Right atrium auricular region (tissue), 2 donors: ENCODE measurements at regions not wholly inside any gene's neighbourhood (a gene's known extent, or its start where the extent isn't known, plus 50 kb on each side); places are given as distances from the start of the nearest gene placed in this dataset.
"Not testable (repeated sequence)": the region's sequence is repeated elsewhere in the genome, so short reads cannot be mapped to it uniquely, and the experiment has no call there.

ENCODE experiments used
- DNase-seq: peaks from one replicate; pipeline ENCODE4 v3.0.0-alpha.2; 2019; ENCODE audit warnings: low spot score
- H3K27ac ChIP-seq, 2 donors: fragments of 200-600 bp; sonication (generic); 1 replicate in 1 of 2; 2 replicates in 1 of 2; pipeline ENCODE4 v1.5.1; 2016 to 2019
- H3K27me3 ChIP-seq, 2 donors: fragments of 200-600 bp; sonication (generic); one replicate each; pipeline versions ENCODE4 v1.5.1 to v1.6.0; 2017 to 2019
- H3K36me3 ChIP-seq: fragments of 200-600 bp; sonication (generic); one replicate; pipeline ENCODE4 v1.5.1; 2016
- H3K4me1 ChIP-seq, 2 donors: fragments of 200-600 bp; sonication (generic); one replicate each; pipeline versions ENCODE4 v1.5.1 to v1.6.0; 2017 to 2019
- H3K4me3 ChIP-seq, 2 donors: fragments of 200-600 bp; sonication (generic); 1 replicate in 1 of 2; 2 replicates in 1 of 2; pipeline ENCODE4 v1.5.1; 2017 to 2019; ENCODE audit warnings: mild to moderate bottlenecking in 1 of 2, moderate library complexity in 1 of 2
- H3K9me3 ChIP-seq, 2 donors: fragments of 200-600 bp; sonication (generic); one replicate each; pipeline ENCODE4 v1.5.1; 2019
- TF ChIP-seq, protein P1 (sequence below), 2 donors: fragments of 200-600 bp; sonication (generic); IDR thresholded peaks; one replicate each; pipeline ENCODE4 v1.5.1; 2019; ENCODE audit warnings: antibody characterized with exemption in 2 of 2

DNA sequence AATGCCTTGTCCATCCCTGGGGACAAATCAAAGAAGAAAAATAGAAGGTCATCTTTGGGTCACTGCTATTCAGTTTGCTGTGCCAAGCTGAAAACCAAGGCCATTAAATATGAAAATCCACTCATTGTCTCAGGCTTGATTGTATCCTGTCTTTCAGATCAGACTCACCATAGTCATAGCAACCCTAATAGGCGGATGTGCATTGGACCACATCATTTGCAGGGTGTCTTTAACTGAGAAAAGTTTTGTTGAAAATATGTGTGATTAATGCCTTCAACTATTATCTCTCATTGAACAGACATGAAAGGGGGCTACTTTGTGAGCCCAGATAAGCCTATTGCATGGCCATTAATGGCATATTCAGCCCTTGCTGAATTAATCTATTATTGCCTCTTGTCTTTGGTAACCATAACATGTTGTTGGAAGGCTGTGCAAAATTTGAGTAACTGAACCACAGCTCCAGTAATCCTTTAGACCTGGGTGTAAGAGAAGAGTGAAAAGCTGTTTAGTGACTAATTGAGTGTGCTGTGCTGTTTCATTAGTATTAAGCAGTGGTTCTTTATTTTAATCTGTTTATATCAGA lies 453.6 kb upstream of the EPHA5 start:
- Histone ChIP-seq H3K27ac (no peak overlapping the region), H3K4me3 (no peak overlapping the region), H3K36me3 (no peaks in the 10 kb centered on the region), H3K27me3 (no peaks in the 10 kb centered on the region), H3K4me1 (no peaks in the 10 kb centered on the region), H3K9me3 (no peaks in the 10 kb centered on the region)
- no peak for DNase-seq
- TF ChIP-seq, protein P1, sequence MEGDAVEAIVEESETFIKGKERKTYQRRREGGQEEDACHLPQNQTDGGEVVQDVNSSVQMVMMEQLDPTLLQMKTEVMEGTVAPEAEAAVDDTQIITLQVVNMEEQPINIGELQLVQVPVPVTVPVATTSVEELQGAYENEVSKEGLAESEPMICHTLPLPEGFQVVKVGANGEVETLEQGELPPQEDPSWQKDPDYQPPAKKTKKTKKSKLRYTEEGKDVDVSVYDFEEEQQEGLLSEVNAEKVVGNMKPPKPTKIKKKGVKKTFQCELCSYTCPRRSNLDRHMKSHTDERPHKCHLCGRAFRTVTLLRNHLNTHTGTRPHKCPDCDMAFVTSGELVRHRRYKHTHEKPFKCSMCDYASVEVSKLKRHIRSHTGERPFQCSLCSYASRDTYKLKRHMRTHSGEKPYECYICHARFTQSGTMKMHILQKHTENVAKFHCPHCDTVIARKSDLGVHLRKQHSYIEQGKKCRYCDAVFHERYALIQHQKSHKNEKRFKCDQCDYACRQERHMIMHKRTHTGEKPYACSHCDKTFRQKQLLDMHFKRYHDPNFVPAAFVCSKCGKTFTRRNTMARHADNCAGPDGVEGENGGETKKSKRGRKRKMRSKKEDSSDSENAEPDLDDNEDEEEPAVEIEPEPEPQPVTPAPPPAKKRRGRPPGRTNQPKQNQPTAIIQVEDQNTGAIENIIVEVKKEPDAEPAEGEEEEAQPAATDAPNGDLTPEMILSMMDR (IDR thresholded peaks at IDR 0.05) = no peak

DNA sequence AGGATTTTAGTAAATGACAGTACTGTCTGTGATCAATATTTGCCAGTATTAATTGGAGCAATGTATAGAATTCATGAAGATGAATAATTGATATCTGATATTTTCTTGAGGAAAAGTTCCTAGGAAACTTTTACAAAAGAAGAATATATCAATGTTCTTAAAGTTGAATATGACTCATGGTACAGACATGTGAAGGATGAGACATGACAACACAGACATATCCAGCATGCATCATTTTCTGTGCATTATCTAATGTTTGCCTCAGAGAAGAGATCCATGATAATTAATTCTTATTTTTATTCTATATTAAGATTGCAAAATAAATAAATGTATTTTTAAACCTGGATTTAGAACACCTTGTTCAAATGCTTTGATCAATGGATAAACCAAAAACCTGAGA lies 452.9 kb upstream of the EPHA5 start:
- Histone ChIP-seq H3K4me1 (no peaks in the 10 kb centered on the region), H3K27me3 (no peaks in the 10 kb centered on the region), H3K9me3 (no peaks in the 10 kb centered on the region), H3K4me3 (no peak overlapping the region), H3K36me3 (no peaks in the 10 kb centered on the region), H3K27ac (no peak overlapping the region)
- DNase-seq = no peak
- TF ChIP-seq, protein P1 (IDR thresholded peaks at IDR 0.05) = no peak

DNA sequence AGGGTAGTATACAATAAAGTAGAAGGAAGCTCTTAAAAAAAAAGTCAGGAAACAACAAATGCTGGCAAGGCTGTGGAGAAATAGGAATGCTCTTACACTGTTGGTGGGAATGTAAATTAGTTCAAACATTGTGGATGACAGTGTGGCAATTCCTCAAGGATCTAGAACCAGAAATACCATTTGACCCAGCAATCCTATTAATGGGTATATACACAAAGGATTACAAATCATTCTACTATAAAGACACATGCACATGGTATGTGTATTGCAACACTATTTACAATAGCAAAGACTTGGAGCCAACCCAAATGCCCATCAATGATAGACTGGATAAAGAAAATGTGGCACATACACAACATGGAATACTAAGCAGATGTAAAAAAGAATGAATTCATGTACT lies 444.9 kb upstream of the EPHA5 start:
- H3K36me3 ChIP-seq, H3K9me3 ChIP-seq, H3K4me3 ChIP-seq, H3K4me1 ChIP-seq, H3K27me3 ChIP-seq, H3K27ac ChIP-seq, DNase-seq: not testable (repeated sequence)

DNA sequence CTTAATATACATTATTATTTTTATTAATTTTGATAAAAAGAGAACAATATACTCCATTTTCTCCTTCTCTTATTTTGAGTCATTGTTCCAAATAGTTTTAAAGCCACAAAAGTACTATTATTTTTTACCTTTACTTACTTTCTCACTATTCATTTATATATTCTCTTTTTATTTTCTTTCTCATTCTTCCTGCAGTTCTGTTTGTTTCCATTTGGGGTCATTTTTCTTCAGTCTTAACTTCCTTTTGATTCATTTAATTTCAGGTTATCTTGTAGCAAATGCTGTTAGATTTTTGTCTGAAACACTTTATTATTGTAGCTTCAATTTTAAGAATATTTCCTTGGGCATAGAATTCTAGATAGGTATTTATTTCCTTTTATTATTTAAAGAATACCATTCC lies 438.6 kb upstream of the EPHA5 start:
- H3K27ac ChIP-seq = no peak overlapping the region
- TF ChIP-seq, protein P1 (IDR thresholded peaks at IDR 0.05) = no peak

DNA sequence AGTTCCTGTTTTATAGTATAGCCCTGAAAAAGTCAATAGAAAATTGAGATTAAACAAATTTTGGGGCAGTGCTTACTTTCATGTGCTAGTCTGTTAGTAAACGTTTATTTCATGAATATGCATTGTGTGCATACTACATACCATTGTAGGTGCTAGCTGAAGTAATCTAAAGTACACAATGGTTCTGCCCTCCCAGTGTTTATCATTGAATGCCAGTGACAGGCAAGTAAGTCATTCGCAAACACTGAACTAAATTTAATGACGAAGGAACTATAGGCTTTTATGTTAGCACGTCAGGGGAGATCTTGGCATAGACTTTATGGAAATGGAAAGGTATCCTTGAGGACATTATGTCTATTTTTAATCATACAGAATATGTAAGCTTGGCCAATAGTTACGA lies 426.9 kb upstream of the EPHA5 start:
- Histone ChIP-seq H3K9me3 (no peaks in the 10 kb centered on the region), H3K27me3 (no peaks in the 10 kb centered on the region), H3K36me3 (no peaks in the 10 kb centered on the region), H3K4me3 (no peak overlapping the region), H3K27ac (no peak overlapping the region), H3K4me1 (no peaks in the 10 kb centered on the region)
- TF ChIP-seq, protein P1 (IDR thresholded peaks at IDR 0.05) = no peak
- DNase-seq = no peak

More for the DNA sequence above, 438.6 kb upstream of the EPHA5 start:
- DNase-seq = no peak
- no peaks in the 10 kb centered on the region for H3K27me3 ChIP-seq
- H3K4me1 ChIP-seq = no peaks in the 10 kb centered on the region
- no peaks in the 10 kb centered on the region for H3K36me3 ChIP-seq
- no peak overlapping the region for H3K4me3 ChIP-seq
- no peaks in the 10 kb centered on the region for H3K9me3 ChIP-seq

DNA sequence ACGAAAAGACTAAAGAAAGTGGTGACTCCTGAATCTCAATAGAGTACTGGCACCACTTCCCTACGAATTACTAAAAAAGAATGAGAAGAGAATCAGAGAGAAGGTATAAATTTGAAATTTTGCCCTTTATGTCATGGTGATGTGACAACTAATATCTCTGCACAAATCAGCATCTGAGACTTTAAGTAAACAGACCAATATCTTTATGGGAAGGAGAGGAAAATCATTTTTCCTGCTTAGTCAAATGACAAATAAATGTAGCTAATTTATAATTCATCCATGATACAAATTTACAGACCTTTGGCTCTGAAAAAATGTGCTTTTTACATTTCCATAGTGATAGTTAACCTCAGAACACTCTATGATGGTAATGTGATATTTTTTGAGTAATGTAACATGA lies 424.8 kb upstream of the EPHA5 start:
- no peaks in the 10 kb centered on the region for H3K36me3 ChIP-seq
- H3K9me3 ChIP-seq = no peaks in the 10 kb centered on the region
- no peaks in the 10 kb centered on the region for H3K27me3 ChIP-seq
- no peak overlapping the region for H3K27ac ChIP-seq
- H3K4me3 ChIP-seq = no peak overlapping the region
- no peak for DNase-seq
- TF ChIP-seq, protein P1 (IDR thresholded peaks at IDR 0.05) = no peak
- H3K4me1 ChIP-seq = no peaks in the 10 kb centered on the region
